Hematopoietic multipotent progenitor cell (in vitro differentiated cells): ENCODE measurements at regions not wholly inside any gene's neighbourhood (a gene's known extent, or its start where the extent isn't known, plus 50 kb on each side); places are given as distances from the start of the nearest gene placed in this dataset.
A peak's percentile ranks its signal among the peaks of the same experiment; 100 is the strongest.
"Not testable (repeated sequence)": the region's sequence is repeated elsewhere in the genome, so short reads cannot be mapped to it uniquely, and the experiment has no call there.

Experiments
- DNase-seq, 3 donors: peaks; one replicate each; pipeline ENCODE4 v3.0.0-alpha.2; 2011 to 2015; ENCODE audit warnings: low read depth in 2 of 3, low spot score in 2 of 3

GRCh38 chr10:21406595-21407193 lies 118.8 kb downstream of the SKIDA1 start:
- peak in 2 of 3 donors; percentile 6 to 9 for DNase-seq

- no peak for DNase-seq
Observed at GRCh38 chr10:21405981-21406380, 119.5 kb downstream of the SKIDA1 start.

DNA sequence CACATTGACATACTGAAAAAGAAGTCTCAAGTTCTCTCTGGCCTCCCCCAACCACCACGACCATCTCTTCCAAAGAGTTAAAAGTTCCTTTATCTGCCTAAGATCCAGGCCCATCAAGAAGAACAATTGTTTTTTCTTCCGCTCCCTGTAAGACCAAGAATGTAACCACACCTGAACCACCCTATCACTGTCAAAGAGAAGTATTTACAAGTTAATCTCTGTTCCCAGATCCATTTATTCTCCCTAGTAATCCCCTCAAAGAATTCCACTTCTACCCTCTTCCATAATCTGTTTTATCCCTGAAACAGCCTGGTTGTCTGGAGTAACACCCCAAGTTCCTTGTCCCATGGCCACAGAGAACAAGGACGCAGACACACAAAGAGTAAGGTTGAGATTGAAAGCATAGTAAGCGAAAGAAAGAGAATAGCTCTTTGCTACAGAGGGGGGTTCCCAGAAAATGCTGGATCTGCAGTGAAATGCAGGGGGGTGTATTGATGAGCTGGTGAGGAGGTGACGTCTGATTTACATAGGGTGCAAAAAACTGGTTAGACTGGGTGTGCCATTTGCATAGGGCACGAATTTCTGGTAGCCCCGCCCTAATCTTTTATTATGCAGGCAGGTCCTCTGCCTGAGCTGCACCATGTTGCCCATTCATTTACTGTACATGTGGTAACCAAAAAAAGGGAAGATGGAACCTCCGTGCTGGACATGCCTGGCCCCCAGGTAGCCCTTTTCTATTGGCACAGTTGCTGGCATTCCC lies 122.0 kb downstream of the SKIDA1 start:
- no peak for DNase-seq

DNA sequence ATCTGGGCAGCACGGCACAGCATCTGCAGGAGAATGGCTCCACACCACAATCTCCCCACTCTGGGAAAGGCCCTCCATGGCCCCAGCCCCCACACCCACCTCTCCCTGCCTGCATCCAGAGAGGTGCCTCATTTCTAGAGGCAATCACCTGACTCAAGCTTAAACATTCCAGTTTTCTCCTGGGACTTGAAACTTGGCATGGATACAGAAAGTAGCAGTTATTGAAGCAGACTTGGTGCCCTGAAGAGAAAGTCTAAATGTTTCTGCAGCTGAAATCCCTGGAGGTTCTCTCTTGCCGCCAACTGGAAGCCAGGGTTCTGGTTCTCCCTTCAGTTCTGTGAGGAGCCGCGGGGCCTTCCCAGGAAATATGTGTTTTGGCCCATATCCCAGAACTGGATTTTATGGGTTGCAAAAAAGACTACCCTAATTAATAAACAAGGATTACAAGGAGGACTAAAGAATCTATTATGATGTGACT lies 122.8 kb downstream of the SKIDA1 start:
- DNase-seq = no peak

DNA sequence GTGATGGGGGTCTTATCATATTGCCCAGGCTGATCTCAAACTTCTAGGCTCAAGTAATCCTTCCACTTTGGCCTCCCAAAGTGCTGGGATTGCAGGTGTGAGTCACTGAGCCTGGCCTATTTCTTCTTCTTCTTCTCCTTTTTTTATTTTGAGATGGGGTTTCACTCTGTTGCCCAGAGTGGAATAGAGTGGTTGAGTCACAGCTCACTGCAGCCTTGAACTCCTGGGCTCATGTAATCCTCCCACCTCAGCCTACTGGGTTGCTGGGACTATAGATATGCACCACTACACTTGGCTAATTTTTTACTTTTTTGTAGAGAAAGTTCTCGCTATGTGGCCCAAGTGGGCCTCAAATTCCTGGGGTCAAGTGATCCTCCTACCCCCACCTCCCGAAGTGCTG lies 124.3 kb downstream of the SKIDA1 start:
- no peak for DNase-seq

DNA sequence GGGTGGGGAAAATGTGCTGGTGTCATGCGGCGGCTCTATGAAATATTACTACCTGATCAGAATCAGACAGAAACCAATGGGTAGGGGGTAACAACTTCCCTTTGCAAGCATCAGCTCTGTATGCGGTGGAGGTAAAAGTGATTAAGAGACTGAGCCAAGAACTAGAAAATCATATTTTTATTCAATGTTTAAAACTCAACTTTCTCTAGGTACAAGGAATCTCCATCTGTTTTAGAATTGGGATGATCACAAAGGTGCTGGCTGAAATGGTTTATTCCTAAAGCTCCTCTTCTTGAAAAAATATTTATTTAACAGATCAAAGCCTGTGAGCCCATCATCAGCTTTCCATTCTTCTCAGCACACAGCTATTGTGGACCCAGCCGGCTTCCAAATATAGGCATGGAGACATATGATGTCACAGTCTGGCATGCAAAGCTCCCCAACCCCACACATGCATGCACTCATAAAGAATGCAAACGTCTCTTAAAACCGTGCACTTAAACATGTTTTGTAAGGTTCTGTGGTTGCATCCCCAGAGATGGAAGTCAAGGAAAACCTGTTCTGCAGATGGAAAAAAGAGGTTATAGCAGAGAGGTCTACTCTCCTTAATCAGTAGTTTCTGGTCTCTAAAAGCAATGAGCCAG lies 126.0 kb downstream of the SKIDA1 start:
- DNase-seq = peak in 1 of 3 donors; percentile 30

DNA sequence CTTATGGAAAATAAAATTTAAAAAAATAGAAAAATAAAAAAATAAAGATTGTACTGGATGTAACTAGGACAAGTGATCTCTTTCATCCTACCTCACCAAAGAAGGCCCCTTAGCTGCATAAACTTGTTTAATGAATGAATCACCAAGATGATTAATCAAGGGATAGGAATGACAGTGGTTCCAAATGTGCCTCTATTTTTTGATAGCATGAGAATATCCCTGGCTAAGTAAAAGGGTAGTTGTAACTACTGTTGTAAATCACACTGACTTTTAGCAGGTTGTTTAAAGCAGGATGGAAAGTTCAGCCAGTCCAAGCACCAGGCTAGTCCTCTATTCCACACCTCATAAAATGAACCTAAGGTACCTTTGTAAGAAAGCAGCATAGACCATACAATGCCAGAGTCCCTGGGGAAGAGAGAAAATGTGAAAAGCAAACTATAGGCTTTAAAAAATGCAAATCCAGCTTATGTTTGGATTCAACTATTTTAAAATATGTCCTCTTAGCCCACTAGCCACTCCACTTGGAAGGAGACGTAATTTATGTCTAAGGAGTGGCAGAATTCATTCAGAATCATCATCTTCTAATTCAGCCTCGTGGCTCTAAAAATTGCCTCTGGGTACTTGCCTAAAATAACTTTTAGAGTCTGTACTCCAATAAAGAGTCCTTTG lies 126.8 kb downstream of the SKIDA1 start:
- DNase-seq = no peak

GRCh38 chr10:21396889-21397288 lies 128.6 kb downstream of the SKIDA1 start:
- DNase-seq = no peak

GRCh38 chr10:21393931-21394330 lies 131.6 kb downstream of the SKIDA1 start:
- DNase-seq = no peak

DNA sequence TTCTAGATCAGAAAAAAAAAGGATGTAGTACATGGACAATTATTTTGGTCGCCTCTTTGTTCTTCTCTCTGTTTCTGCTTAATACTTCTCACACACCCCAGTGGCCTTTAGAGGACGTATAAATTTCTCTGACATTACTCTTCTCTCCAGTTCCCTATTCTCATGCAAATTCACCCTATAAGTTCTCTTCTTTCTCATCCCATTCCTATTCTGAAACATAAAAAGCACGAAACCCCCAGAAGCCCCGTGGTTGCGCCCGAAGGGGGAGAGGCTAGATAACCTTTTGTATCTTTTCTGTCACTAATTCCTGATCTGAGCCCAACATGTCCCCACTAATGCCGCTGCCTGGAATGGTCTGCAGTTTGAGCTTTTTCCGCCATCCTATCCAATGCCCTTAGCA lies 136.9 kb downstream of the SKIDA1 start:
- no peak for DNase-seq

DNA sequence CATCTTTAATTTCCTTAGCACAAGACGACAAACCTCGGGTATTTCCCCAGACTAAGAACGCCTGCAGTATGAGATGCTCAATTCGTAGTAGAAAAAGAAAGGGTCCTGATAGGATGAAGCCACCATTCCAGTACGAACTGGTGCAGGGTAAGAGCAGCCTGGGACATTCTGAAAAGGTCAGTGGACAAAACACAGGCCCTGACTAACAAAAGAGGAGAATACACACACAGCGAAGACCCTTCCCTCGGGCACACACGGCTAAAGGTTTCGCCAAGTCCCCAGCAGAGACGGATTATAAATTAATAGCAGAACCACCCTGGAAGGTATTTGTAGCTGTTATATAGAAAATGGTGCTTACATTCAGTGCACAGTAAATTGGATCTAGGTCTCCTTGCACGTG lies 137.6 kb downstream of the SKIDA1 start:
- no peak for DNase-seq

DNA sequence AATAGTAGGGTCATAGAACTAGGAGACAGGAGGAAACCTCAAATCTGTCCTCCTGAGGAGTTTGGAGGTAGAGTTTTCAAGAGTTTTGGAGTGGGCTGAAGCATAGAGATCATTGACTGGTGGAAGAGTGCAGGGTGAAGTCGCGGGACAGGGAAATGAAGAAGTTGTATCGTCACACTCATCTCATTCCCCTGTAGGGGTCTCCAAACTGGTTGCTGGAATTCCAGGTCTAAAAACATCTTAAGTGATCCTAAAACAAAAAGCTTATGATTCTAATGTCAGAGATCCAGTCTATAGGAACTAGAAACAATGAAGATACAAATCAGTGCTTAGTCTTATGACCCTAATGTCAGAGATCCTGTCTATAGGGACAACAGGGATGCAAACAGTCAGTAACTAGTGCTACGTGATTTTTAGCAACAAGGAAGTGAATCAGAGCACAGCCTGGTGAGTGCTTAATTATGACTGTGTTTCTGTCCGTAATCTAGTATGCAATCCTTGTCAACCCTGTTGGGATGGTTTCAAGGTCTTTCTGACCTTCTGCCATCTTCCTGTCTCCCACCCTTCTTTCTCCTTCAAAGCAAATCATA lies 139.4 kb downstream of the SKIDA1 start:
- DNase-seq = no peak

GRCh38 chr10:21385536-21385935 lies 139.9 kb downstream of the SKIDA1 start:
- DNase-seq = no peak

- no peak for DNase-seq
Observed at GRCh38 chr10:21379143-21379542, 146.3 kb downstream of the SKIDA1 start.

GRCh38 chr10:21375274-21375673 lies 150.2 kb downstream of the SKIDA1 start:
- DNase-seq = not testable (repeated sequence)

- not testable (repeated sequence) for DNase-seq
Observed at GRCh38 chr10:21373881-21374280, 151.6 kb downstream of the SKIDA1 start.

- peak; percentile 0 to 82 (median 52) for DNase-seq
Observed at GRCh38 chr10:21372651-21373410, 152.7 kb downstream of the SKIDA1 start.

DNA sequence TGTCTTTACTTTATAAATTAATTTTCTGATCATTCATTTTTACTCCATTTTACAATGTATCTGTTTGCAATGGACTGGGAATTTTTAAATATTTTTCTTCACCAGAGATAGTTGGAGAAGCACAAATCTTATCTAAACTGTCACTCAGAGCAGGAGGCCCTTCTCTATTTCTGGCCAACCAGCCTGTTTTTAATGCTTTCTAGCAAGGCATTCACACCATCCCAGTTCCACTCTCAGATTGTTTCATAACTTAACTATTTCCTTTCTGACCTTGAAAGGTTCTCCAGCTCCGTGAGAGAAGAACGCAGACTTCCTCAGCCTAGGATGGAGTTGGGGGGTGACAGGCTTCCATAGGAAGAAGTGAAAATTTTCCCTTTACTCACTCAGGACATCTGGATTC lies 155.8 kb downstream of the SKIDA1 start:
- DNase-seq = no peak

- no peak for DNase-seq
Observed at GRCh38 chr10:21368728-21369425, 156.6 kb downstream of the SKIDA1 start.
